ENCODE measurements at regions not wholly inside any gene's neighbourhood (a gene's known extent, or its start where the extent isn't known, plus 50 kb on each side); places are given as distances from the start of the nearest gene placed in this dataset.
A peak's percentile ranks its signal among the peaks of the same experiment; 100 is the strongest.
"Not testable (repeated sequence)": the region's sequence is repeated elsewhere in the genome, so short reads cannot be mapped to it uniquely, and the experiment has no call there.

DNA sequence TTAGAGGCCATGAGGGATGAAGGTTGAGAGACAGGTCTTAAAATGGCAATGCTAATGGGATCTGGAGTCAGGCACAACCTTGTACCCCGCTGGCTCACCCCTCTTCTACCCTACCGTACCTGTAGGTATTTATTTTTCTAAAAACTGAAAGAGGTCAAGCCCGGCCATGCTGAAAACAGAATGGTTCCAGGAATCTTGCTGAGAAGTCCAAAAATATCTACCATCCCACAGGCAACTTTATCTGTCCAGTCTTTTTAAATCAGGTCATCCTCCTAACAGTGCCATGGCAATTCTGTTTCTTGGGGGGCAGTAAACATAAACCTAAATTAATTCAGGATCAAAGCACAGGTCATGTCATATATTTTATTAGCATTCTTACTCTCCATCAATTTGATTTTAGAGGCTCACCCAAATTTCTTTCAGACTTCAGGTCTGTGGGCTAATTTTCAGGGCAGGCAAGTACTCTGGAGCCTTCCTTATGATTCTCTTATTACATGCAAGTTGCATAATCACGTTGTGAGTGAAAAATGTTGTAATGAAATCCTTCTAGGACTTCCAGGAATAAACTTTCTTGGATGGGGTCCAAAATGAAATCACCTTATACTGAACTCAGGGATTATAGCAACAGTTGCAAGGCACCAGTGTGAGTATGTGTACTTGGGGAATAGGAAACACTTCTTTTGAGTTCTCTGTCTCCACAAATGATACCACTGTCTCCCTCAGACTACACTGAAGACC lies 102.7 kb upstream of the NREP start:
- no peak for DNase-seq

DNA sequence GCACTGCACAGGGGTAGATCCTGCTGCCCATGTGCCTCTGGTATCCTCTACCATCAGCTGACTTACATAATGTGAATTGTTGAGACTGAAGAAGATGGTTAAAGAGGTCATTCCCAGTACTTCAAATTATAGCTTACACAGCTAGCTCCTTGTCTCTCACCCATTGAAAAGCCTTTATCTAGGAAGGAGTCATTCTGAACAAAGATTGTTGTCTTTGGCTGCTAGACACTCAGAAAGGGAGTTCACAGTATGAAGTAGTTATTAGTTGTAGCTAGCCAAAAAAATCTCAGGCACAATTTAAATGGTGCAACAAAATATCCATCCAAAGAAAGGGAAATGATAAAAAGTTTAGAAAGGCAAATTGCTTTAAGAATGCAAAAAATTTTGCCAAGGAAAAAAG lies 102.0 kb upstream of the NREP start:
- DNase-seq: no peak

DNA sequence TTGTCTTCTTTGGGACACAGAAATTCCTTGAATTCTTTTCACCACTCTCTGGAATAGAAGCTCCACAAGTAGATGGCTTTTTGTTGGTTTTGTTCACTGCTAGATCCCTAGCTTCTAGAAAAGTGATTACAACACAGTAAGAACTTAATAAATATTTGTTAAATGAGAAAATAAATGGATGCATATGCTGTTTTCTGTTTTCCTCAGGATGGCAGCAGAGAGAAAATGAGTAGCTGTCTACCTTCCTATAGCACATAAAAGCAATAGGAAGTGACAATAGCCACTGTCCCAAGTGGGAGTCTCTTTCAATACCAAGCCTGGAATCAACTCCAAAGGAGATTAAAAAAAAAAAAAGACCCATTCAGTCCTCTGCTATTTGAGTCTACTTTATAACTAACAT lies 100.6 kb upstream of the NREP start:
- no peak for DNase-seq

DNA sequence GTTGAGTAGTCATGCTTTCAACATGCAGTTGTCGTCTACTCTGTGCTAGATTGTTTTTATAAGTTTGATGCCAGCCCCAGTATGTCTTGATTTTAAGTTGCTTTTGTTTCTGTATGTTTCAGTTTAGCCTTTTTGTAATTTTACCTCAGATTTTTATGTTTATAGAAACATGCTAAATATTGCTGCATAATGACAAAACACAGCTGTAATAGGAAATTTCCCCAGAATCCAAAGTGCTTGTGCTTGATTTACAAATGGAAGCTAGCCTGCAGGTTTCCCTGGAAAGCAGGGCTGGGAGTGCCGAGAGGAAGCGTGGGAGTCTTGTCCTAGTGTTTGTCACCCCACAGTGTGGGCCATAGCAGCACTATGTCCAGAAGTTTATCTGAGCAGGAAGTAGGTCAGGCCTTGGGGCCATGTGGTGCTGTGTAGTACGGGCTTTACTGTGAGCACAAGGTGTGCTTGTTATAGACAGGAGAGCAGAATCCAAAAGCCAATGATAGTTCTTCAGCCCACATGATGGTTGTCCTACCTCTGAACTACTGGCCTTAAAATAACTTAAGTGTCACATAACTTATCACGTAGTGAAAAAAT lies 100.0 kb upstream of the NREP start:
- DNase-seq: no peak

DNA sequence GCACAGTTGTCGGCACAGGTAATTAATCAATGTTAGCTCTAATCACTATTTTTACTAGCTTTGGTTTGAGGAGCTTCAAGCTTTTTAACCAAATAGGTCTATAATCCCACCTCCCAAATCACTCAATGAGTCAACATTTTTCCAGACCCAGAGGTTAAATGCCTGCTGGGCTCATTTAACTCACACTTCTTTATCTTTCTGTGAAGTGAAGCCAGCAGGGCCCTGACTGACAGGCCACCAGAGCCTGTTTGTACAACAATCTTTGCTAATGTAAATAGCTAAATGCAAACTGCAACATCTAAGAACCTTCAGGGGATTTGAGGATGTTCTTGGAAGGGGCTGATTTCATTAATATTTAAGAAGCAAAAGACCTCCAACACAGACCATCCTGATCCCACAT lies 98.4 kb upstream of the NREP start:
- DNase-seq: no peak

DNA sequence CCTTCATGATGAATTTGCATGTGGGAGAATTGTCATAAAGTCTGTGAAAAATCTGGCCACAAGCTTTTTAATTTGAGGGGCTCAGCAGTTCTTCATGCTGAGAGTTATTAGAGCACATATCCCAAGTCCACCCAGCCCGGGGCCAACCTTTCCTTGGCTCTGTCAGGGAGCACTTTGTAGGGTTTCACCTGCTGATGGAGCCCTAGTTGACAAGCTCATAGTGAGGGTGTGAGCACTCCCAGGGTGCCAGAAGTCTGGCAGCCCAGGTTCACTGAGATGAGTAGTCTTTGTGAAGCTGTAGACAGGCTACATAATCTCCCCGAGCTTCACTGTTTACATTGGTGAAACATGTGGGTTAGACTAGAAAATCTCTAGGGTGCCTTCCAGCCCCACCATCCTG lies 97.2 kb upstream of the NREP start:
- no peak for DNase-seq

DNA sequence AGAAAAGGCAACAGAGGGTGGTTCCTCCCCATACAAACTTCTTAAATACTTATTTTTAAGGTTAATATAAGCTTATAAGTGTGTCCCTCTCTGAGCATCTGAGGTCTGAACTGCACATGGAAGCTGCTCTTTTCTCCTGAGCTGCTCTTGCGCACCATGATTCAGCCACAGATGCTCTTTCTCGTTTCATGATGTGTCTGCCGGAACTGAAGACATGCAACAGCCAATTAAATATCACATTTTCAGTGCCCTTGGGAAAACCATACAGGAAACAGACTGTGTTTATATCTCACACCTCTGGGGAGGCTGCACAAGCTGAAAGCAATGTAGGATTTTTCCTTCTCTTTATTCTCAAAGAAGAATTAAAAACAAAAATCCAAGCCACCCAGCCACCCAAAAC lies 96.8 kb upstream of the NREP start:
- DNase-seq: no peak

DNA sequence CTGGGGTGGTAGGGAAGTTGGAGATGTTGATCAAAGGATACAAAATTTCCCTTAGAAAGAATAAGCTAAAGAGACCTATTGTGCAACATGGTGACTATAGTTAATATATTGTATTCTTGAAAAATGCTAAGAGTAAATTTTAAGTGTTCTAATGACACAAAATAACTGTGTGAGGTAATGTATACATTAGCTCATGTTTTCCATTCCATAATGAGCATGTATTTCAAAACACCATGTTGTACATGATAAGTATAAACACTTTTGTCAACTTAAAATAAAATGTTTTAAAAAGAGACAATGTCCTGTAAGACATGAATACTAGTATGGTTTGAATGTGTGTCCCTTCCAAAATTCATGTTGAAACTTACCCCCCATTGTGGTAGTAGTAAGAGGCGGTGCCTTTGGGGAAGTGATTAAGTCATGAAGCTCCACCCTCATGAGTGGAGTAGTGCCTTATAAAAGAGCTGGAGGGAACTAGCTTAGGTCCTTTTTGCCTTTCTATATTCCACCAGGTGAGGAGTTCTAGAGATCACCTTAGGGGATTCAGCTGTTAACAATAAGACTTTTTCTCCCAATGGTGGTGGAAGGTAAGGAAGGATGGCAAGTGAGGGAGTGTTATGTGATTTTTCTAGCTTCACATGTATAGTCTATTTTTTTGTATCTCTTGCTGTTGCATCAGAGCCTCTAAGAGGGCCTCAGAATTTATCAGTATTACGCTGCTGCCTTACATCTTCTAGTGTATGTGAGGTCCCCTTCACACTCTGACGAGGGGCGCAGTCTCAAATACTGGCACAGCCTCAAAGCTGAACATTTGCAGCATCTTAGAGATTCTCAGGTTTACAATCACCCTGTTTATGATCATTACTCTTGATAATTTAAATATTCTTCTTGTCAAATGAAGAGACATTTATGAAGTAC lies 94.9 kb upstream of the NREP start:
- DNase-seq: no peak

DNA sequence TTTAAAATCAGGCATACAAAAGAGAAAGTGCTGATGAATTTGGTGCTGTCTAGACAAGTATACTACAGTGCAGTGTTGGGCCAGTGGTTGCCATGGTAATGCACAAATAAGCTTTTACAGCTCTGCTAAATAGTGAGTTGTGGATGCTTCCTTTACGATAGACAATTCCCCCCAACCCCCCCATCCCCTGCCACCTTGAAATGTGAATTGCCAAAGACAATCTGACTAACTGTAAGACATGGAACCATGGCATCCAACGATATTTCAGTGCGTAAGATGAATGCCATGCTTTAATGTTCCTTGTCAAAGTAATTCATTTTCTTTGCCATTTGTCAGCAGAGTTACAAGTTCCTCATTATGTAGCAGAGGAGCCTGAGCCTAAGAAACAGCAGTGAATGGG lies 91.5 kb upstream of the NREP start:
- peak; percentile 53 for DNase-seq

DNA sequence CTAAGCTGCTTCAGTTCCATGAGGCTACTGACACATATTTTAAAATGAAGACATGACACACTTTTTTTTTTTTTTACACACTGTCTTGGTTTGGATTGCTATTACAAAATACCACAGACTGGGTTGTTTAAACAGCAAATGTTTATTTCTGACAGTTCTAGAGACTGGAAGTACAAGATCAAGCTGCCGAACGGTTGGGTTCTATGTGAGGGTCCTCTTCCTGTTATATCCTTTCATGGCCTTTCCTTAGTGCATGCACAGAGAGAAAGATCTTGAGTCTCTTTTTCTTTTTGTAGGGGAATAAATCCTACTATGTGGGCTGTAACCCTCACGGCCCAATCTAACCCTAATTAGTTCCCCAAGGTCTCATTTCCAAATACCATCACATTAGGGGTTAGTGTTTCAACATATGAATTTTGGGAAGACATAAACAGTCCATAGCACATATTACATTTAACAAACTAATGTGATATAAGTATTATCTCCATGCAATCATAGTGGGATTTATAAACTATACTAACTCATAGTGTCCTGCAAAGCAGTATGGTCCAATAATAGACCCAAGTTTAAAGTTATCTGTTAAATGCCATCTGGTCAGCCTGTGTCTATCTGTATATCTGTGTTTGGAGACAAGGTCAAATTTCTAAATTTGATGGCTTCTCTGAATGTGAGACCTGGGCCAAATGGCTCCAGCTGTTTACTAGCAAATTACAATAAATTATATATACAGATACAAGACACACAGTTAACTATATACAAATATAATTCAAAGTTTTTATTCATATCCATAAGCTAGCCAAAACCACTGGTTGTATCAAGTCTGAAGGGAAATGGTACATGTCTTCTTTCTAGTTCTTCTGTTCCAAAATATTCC lies 90.3 kb upstream of the NREP start:
- no peak for DNase-seq

DNA sequence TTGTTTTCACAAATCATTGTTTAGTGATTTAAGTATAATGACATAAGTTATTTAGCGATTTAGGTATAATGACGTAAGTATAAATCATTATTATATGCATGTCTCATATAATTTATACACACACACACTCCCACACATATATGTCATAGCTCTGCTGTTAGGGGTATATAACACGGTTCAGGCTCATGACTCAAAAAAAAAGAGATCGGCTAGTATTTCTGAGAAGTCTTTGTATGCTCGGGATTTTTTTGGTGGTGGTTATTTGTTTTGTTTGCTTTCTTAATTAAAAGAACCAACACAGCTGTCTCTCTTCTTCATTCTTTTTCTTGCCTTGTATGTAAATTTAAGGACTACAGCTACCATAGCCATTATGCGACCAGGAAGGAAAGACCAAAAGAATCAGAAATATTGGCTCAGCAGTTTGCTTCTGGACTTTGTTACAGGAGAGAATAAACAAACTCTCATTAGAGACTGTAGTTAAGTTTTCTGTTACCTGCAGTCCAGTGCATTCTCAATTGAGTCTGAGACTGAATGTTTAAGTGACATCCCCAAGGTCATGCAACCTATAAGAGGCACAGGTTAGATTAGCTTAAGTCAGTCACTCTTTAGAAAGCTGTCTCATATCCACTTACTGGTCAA lies 83.2 kb upstream of the NREP start:
- DNase-seq: no peak

DNA sequence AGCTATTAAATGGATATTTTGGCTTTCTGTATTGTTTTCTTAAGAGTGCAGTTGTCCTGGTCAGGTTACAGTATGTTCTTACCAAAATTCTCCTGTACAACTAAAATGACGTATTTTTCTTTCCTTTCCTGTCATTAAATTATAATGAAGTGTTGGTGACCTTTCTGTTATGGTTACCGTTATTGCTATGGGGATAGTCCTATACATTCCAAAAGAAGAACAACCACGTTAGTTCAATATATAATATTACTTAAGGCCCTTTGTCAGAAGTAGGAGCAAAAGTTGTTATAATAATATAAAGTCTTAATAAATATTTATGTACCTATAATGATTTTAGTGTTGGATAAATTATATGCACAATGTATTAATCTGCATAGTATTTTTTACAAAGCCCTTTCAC lies 82.4 kb upstream of the NREP start:
- no peak for DNase-seq

DNA sequence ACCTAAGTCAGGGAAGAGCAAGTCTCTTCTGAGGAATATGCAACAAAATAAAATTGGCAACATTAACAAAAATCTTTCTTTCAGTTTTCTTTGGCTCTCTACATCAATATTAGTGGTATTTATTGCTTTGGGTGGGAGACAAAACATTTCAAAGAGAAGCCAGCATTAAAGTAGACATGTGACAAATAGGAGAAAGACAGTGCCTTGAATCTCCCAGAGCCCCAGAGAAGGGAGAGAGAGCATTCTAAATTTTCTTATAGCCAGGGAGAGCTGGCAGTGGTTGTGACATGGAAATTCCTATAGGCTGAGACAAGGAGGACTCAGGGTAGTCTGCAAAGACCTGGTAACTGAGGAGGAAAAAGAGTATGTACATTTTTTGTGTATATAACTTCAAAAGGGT lies 79.4 kb upstream of the NREP start:
- no peak for DNase-seq

DNA sequence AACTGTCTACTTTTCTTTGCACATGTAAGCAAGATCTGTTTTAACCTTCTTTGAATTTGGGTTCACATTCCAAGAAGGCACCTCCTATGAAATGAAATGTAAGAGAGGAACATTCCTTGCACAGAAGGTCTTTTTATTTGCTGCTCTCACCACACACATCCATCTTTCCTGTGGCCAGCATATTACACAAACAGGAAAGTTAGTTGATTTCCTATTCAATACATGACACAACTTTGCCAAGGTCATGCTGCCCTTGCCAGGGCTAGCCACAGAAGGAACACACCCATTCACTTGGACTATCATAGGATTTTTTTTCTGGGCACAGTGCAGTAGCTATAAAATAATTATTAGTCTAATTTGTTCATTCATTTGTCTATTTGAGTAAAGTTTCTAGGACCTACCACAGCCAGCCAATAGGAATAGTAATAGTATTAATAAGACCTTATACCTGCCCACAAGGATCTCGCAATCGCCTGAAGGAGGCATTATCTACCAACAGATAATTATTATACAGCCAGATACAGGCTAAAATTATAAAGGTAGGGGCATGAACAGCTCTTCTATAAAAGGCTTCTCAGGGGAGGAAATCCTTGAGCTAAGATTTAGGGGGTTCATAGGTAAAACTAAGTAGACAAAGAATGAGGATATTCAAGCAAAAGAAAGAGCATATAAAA lies 78.1 kb upstream of the NREP start:
- peak; percentile 34 for DNase-seq

DNA sequence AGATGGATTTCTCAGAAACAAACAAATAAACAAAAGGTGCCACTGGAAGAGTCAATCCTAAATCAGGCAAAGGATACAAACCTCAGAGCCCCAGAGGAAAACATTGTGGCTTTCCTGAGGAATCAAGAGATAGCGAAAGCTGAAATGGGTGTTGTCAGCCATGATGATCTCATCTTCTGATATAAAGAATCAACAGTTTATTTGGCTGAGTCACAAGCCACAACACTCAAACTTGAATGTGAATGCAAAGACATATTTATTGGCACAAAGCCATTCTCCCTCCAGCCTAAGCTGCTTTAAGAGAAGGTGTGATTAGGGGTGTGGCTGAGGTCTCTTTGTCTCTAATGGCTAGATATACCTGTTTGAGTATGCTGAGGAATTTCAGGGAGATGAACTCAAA lies 73.3 kb upstream of the NREP start:
- DNase-seq: no peak

DNA sequence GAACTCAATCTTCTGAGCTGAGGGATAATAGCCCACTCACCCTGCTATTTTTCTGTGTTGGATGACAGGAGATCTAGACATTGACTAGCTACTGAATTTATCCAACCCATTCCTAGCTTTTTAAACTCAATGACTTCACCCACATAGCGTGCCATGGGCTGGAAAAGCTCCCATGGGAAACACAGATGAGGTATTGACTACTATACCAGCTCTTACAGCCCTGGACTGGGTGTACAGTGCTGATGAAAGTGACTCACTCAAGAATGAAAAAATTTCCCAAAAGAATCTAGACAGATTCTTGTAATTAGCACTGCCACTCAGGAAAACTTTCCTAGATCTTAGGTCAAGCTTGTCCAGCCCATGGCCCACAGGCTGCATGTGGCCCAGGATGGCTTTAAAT lies 72.7 kb upstream of the NREP start:
- DNase-seq: no peak

DNA sequence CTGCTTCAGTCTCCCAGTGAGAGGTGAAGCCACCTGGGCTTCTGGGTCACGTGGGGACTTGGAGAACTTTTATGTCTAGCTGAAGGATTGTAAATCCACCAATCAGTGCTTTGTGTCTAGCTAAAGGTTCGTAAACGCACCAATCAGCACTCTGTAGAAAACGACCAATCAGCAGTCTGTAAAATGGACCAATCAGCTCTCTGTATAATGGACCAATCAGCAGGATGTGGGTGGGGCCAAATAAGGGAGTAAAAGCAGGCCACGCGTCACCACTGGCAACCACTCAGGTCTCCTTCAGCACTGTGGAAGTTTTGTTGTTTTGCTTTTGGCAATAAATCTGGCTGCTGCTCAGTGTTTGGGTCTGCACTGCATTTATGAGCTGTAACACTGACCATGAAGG lies 69.1 kb upstream of the NREP start:
- no peak for DNase-seq

DNA sequence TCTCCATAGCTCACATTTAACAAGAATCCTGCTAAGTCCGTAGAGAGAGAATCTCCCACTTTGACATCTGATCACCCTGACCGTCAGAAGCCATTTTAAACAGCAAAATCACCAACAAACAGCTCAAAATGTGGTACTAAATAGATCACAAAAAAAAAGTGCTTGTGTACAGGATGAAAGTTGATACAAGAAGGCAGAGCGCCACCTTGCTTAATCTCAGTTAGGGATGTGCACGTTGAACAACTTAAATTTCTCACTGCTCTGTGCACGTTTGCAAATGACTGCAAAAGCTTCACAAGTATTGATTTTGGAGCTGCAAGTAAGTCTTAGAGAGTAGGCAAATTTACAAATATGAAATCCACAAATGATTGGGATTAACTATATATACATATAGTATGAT lies 63.1 kb upstream of the NREP start:
- DNase-seq: no peak

DNA sequence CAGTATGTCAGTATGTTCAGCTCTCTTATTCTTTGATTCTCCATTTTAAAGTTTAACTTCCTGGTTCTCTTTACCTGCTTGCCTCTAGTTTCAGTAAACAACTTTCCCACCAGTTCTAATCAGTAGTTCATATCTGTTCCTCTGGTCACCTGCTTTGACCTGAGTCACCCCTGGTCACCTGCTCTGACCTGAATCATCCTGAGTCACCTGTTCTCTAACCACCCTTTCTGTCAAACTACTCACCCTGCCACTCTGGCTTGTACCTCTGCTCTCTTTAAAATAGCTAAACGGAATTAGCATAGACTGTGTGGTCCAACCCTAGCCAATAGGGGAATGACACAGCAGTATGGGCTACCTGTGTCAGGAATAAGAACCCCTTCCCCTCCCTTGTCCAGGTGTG lies 62.0 kb upstream of the NREP start:
- not testable (repeated sequence) for DNase-seq

DNA sequence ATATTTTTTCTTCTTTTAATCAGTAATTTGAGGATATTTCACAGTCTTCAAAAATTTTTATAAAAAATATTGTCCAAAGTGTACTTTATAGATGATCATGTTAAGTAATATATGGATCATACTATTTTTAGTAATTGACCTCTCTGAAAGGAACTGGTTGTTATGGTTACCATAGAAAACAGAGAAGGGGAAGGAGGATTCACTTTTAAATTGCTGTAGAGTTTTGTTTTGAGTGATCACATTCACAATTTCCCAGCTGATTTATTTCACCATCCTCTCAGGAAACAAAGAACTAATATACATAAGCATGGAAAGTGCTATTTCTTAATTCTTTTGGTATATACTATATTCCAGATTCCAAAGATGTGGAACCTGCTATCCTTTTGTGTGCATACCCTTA lies 56.5 kb upstream of the NREP start:
- DNase-seq: no peak

DNA sequence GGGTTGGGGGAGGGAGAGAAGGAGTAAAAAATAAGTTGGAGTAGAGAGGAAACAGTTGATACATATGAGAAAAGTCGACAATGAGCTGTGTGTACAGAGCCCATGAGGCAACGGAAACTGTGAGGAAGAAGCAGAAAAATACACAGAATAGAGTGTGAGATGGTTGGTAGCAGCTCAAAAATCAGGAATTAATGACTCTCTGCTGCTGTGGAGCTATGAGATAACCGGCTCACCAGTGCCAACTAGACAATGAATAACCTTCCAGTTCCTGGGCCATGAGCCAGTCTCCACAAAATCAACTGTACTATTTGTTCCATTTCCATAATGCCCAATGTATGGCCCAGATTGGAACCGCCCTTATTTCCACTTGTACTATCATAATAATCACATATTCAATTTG lies 53.1 kb upstream of the NREP start:
- DNase-seq: peak; percentile 30
